ENCODE measurements at regions not wholly inside any gene's neighbourhood (a gene's known extent, or its start where the extent isn't known, plus 50 kb on each side); places are given as distances from the start of the nearest gene placed in this dataset.

GRCh38 chr16:82414476-82414875 is 212.3 kb upstream of the CDH13 start:
- Histone ChIP-seq H3K27ac (ENCODE audit: low read depth in 2 of 2, low read length in 1 of 2) (no peak overlapping the region), H3K4me1 (ENCODE audit: control insufficient read depth in 1 of 2, insufficient read depth in 2 of 2, low read depth in 1 of 2, low read length in 1 of 2) (no peaks in the 10 kb centered on the region), H3K4me2 (no peak overlapping the region), H3K36me3 (replicated peaks in 1 of 2; ENCODE audit: control insufficient read depth in 1 of 2, insufficient read depth in 2 of 2, low read length in 1 of 2) (no peaks in the 10 kb centered on the region), H3K9ac (no peak overlapping the region), H3K4me3 (ENCODE audit: low read depth in 2 of 2, low read length in 1 of 2) (no peak overlapping the region), H3K27me3 (ENCODE audit: insufficient read depth) (no peaks in the 10 kb centered on the region), H3K9me2 (no peaks in the 10 kb centered on the region), H3F3A (replicated peaks; ENCODE audit: insufficient read depth) (no peaks in the 10 kb centered on the region), H4K20me1 (ENCODE audit: insufficient read depth) (no peaks in the 10 kb centered on the region), H3K79me2 (ENCODE audit: insufficient read depth) (no peaks in the 10 kb centered on the region), H3K9me3 (no peaks in the 10 kb centered on the region), H2AFZ (ENCODE audit: low read depth) (no peak overlapping the region)
- 31% methylated on average over 3 of the region's 3 CpGs for WGBS (ENCODE audit: low lambda C conversion rate)
- ChIA-PET CTCF (interaction anchor here (0.9 to 1.7 kb wide), 4 partner anchors 30 to 225 kb away, joined by 3 to 5 read pairs (median 3); no protein-coding TSS in a partner anchor), POLR2A (no interaction called here)
- TF ChIP-seq NRF1 (IDR thresholded peaks at IDR 0.05; ENCODE audit: low read depth, low read length) (no peak), FOXJ3 (CRISPR knock-in tag; IDR thresholded peaks at IDR 0.05) (no peak), GATA2 (CRISPR knock-in tag; IDR thresholded peaks at IDR 0.05) (no peak), EZH2phosphoT487 (IDR thresholded peaks at IDR 0.05; ENCODE audit: borderline replicate concordance, low read depth) (no peak), TEAD4 (IDR thresholded peaks at IDR 0.05; ENCODE audit: borderline replicate concordance, insufficient read depth) (no peak), EP300 (IDR thresholded peaks at IDR 0.05; ENCODE audit: borderline replicate concordance in 1 of 2, low read depth in 1 of 2, low read length in 1 of 2) (no peak), TCF12 (IDR thresholded peaks at IDR 0.05) (no peak), ELF1 (IDR thresholded peaks at IDR 0.05) (no peak), JUND (IDR thresholded peaks at IDR 0.05) (no peak), YY1 (IDR thresholded peaks at IDR 0.05; ENCODE audit: low read depth) (no peak), CTCF (IDR thresholded peaks at IDR 0.05) (no peak), USF1 (IDR thresholded peaks at IDR 0.05; ENCODE audit: borderline replicate concordance, low read depth) (no peak), SIN3A (IDR thresholded peaks at IDR 0.05; ENCODE audit: borderline replicate concordance, low read depth, low read length) (no peak)
- no peak for DNase-seq

- CTCF ChIA-PET: no interaction called here
- H3K9me3 ChIP-seq: no peaks in the 10 kb centered on the region
- H3K9me2 ChIP-seq: no peaks in the 10 kb centered on the region
- H2AFZ ChIP-seq (ENCODE audit: low read depth): no peak overlapping the region
- H4K20me1 ChIP-seq (ENCODE audit: insufficient read depth): no peaks in the 10 kb centered on the region
- H3K36me3 ChIP-seq (replicated peaks in 1 of 2; ENCODE audit: control insufficient read depth in 1 of 2, insufficient read depth in 2 of 2, low read length in 1 of 2): no peaks in the 10 kb centered on the region
- no peak overlapping the region for H3K4me3 ChIP-seq (ENCODE audit: low read depth in 2 of 2, low read length in 1 of 2)
- no peak overlapping the region for H3K4me2 ChIP-seq
- DNase-seq: no peak
- POLR2A ChIA-PET: no interaction called here
- peaks cover 5% of the 10 kb centered on the region; the same call in 1 of the 2 replicates for H3K27me3 ChIP-seq (ENCODE audit: insufficient read depth)
- WGBS (ENCODE audit: low lambda C conversion rate): 40% methylated on average over 4 of the region's 4 CpGs
- no peak overlapping the region for H3K9ac ChIP-seq
- H3K4me1 ChIP-seq (ENCODE audit: control insufficient read depth in 1 of 2, insufficient read depth in 2 of 2, low read depth in 1 of 2, low read length in 1 of 2): no peaks in the 10 kb centered on the region
- H3K79me2 ChIP-seq (ENCODE audit: insufficient read depth): no peaks in the 10 kb centered on the region
- no peak overlapping the region for H3K27ac ChIP-seq (ENCODE audit: low read depth in 2 of 2, low read length in 1 of 2)
- no peaks in the 10 kb centered on the region for H3F3A ChIP-seq (replicated peaks; ENCODE audit: insufficient read depth)
- TF ChIP-seq PBX3 (IDR thresholded peaks at IDR 0.05): no peak
- TF ChIP-seq REST (IDR thresholded peaks at IDR 0.05; ENCODE audit: low read depth, low read length): no peak
- no peak for TF ChIP-seq RCOR1 (IDR thresholded peaks at IDR 0.05; ENCODE audit: low read length)
- no peak for TF ChIP-seq IRF3 (IDR thresholded peaks at IDR 0.05; ENCODE audit: low read depth, low read length)
- no peak for TF ChIP-seq USF2 (IDR thresholded peaks at IDR 0.05; ENCODE audit: borderline replicate concordance, low read depth, low read length)
- no peak for TF ChIP-seq JUND (IDR thresholded peaks at IDR 0.05)
- no peak for TF ChIP-seq NFIC (IDR thresholded peaks at IDR 0.05; ENCODE audit: borderline replicate concordance)
- TF ChIP-seq ELF1 (IDR thresholded peaks at IDR 0.05): no peak
- TF ChIP-seq RFX5 (IDR thresholded peaks at IDR 0.05; ENCODE audit: low read length): no peak
Measured at GRCh38 chr16:82412770-82413169, 214.0 kb upstream of the CDH13 start.

All from SK-N-SH (cell line).